ENCODE measurements at regions not wholly inside any gene's neighbourhood (a gene's known extent, or its start where the extent isn't known, plus 50 kb on each side); places are given as distances from the start of the nearest gene placed in this dataset.
"Not testable (repeated sequence)": the region's sequence is repeated elsewhere in the genome, so short reads cannot be mapped to it uniquely, and the experiment has no call there.

- no peak for DNase-seq (ENCODE audit: low read depth)
- H3K9me3 ChIP-seq (ENCODE audit: control insufficient read depth, low read length), result no peaks in the 10 kb centered on the region
- no peaks in the 10 kb centered on the region for H3K36me3 ChIP-seq (ENCODE audit: control insufficient read depth, insufficient read depth, low read length, severe bottlenecking)
Observed at GRCh38 chr3:4151859-4152258, 151.3 kb upstream of the SETMAR start.

GRCh38 chr3:4153771-4154170 lies 149.4 kb upstream of the SETMAR start:
- Histone ChIP-seq H3K9me3 (ENCODE audit: control insufficient read depth, low read length) (no peaks in the 10 kb centered on the region), H3K4me1 (ENCODE audit: control insufficient read depth, insufficient read depth, low read length) (no peaks in the 10 kb centered on the region), H3K9ac (ENCODE audit: low read length) (no peak overlapping the region), H3K4me3 (ENCODE audit: low read length) (no peak overlapping the region), H3K27me3 (replicated peaks; ENCODE audit: control insufficient read depth, insufficient read depth, low read length) (no peaks in the 10 kb centered on the region), H3K36me3 (ENCODE audit: control insufficient read depth, insufficient read depth, low read length, severe bottlenecking) (no peaks in the 10 kb centered on the region)
- no peak for DNase-seq (ENCODE audit: low read depth)

More at GRCh38 chr3:4151859-4152258, 151.3 kb upstream of the SETMAR start:
- Histone ChIP-seq H3K27me3 (replicated peaks; ENCODE audit: control insufficient read depth, insufficient read depth, low read length) (no peaks in the 10 kb centered on the region), H3K4me3 (ENCODE audit: low read length) (no peak overlapping the region), H3K4me1 (ENCODE audit: control insufficient read depth, insufficient read depth, low read length) (no peaks in the 10 kb centered on the region), H3K9ac (ENCODE audit: low read length) (no peak overlapping the region)

- H3K36me3 ChIP-seq (ENCODE audit: control insufficient read depth, insufficient read depth, low read length, severe bottlenecking), result no peaks in the 10 kb centered on the region
- no peaks in the 10 kb centered on the region for H3K27me3 ChIP-seq (replicated peaks; ENCODE audit: control insufficient read depth, insufficient read depth, low read length)
- no peak for DNase-seq (ENCODE audit: low read depth)
Observed at GRCh38 chr3:4158329-4158728, 144.8 kb upstream of the SETMAR start.

GRCh38 chr3:4162096-4162495 lies 141.1 kb upstream of the SETMAR start:
- Histone ChIP-seq H3K36me3 (ENCODE audit: control insufficient read depth, insufficient read depth, low read length, severe bottlenecking) (no peaks in the 10 kb centered on the region), H3K9me3 (ENCODE audit: control insufficient read depth, low read length) (peaks cover 4% of the 10 kb centered on the region), H3K4me1 (ENCODE audit: control insufficient read depth, insufficient read depth, low read length) (no peaks in the 10 kb centered on the region), H3K4me3 (ENCODE audit: low read length) (no peak overlapping the region), H3K9ac (ENCODE audit: low read length) (no peak overlapping the region), H3K27me3 (replicated peaks; ENCODE audit: control insufficient read depth, insufficient read depth, low read length) (no peaks in the 10 kb centered on the region)
- DNase-seq (ENCODE audit: low read depth), result no peak

More at GRCh38 chr3:4158329-4158728, 144.8 kb upstream of the SETMAR start:
- Histone ChIP-seq H3K9me3 (ENCODE audit: control insufficient read depth, low read length) (peaks cover 4% of the 10 kb centered on the region), H3K9ac (ENCODE audit: low read length) (no peak overlapping the region), H3K4me1 (ENCODE audit: control insufficient read depth, insufficient read depth, low read length) (no peaks in the 10 kb centered on the region), H3K4me3 (ENCODE audit: low read length) (no peak overlapping the region)

- no peaks in the 10 kb centered on the region for H3K4me1 ChIP-seq (ENCODE audit: control insufficient read depth, insufficient read depth, low read length)
- no peaks in the 10 kb centered on the region for H3K36me3 ChIP-seq (ENCODE audit: control insufficient read depth, insufficient read depth, low read length, severe bottlenecking)
- H3K9me3 ChIP-seq (ENCODE audit: control insufficient read depth, low read length), result peaks cover 4% of the 10 kb centered on the region
- DNase-seq (ENCODE audit: low read depth), result no peak
- H3K9ac ChIP-seq (ENCODE audit: low read length), result no peak overlapping the region
- H3K27me3 ChIP-seq (replicated peaks; ENCODE audit: control insufficient read depth, insufficient read depth, low read length), result no peaks in the 10 kb centered on the region
- no peak overlapping the region for H3K4me3 ChIP-seq (ENCODE audit: low read length)
Observed at GRCh38 chr3:4163011-4163410, 140.2 kb upstream of the SETMAR start.

GRCh38 chr3:4166540-4166939 lies 136.6 kb upstream of the SETMAR start:
- no peak overlapping the region for H3K4me3 ChIP-seq (ENCODE audit: low read length)
- H3K9ac ChIP-seq (ENCODE audit: low read length), result no peak overlapping the region
- DNase-seq (ENCODE audit: low read depth), result no peak
- H3K36me3 ChIP-seq (ENCODE audit: control insufficient read depth, insufficient read depth, low read length, severe bottlenecking), result no peaks in the 10 kb centered on the region
- H3K9me3 ChIP-seq (ENCODE audit: control insufficient read depth, low read length), result peaks cover 4% of the 10 kb centered on the region
- H3K4me1 ChIP-seq (ENCODE audit: control insufficient read depth, insufficient read depth, low read length), result no peaks in the 10 kb centered on the region
- H3K27me3 ChIP-seq (replicated peaks; ENCODE audit: control insufficient read depth, insufficient read depth, low read length), result no peaks in the 10 kb centered on the region

GRCh38 chr3:4167230-4167629 lies 135.9 kb upstream of the SETMAR start:
- not testable (repeated sequence) for DNase-seq (ENCODE audit: low read depth); H3K9me3 ChIP-seq (ENCODE audit: control insufficient read depth, low read length); H3K4me3 ChIP-seq (ENCODE audit: low read length); H3K36me3 ChIP-seq (ENCODE audit: control insufficient read depth, insufficient read depth, low read length, severe bottlenecking); H3K4me1 ChIP-seq (ENCODE audit: control insufficient read depth, insufficient read depth, low read length); H3K9ac ChIP-seq (ENCODE audit: low read length); H3K27me3 ChIP-seq (replicated peaks; ENCODE audit: control insufficient read depth, insufficient read depth, low read length)

GRCh38 chr3:4174791-4175190 lies 128.4 kb upstream of the SETMAR start:
- Histone ChIP-seq H3K36me3 (ENCODE audit: control insufficient read depth, insufficient read depth, low read length, severe bottlenecking) (no peaks in the 10 kb centered on the region), H3K9me3 (ENCODE audit: control insufficient read depth, low read length) (peaks cover 3% of the 10 kb centered on the region), H3K4me3 (ENCODE audit: low read length) (no peak overlapping the region), H3K4me1 (ENCODE audit: control insufficient read depth, insufficient read depth, low read length) (no peaks in the 10 kb centered on the region), H3K9ac (ENCODE audit: low read length) (no peak overlapping the region), H3K27me3 (replicated peaks; ENCODE audit: control insufficient read depth, insufficient read depth, low read length) (no peaks in the 10 kb centered on the region)
- DNase-seq (ENCODE audit: low read depth), result no peak

GRCh38 chr3:4191971-4192370 lies 111.2 kb upstream of the SETMAR start:
- Histone ChIP-seq H3K4me1 (ENCODE audit: control insufficient read depth, insufficient read depth, low read length) (no peaks in the 10 kb centered on the region), H3K9me3 (ENCODE audit: control insufficient read depth, low read length) (peaks cover 8% of the 10 kb centered on the region), H3K36me3 (ENCODE audit: control insufficient read depth, insufficient read depth, low read length, severe bottlenecking) (no peaks in the 10 kb centered on the region), H3K27me3 (replicated peaks; ENCODE audit: control insufficient read depth, insufficient read depth, low read length) (no peaks in the 10 kb centered on the region), H3K4me3 (ENCODE audit: low read length) (no peak overlapping the region), H3K9ac (ENCODE audit: low read length) (no peak overlapping the region)
- no peak for DNase-seq (ENCODE audit: low read depth)

GRCh38 chr3:4195006-4195405 lies 108.2 kb upstream of the SETMAR start:
- DNase-seq (ENCODE audit: low read depth), result no peak
- no peak overlapping the region for H3K4me3 ChIP-seq (ENCODE audit: low read length)
- H3K9ac ChIP-seq (ENCODE audit: low read length), result no peak overlapping the region

GRCh38 chr3:4196506-4197147 lies 106.5 kb upstream of the SETMAR start:
- H3K4me1 ChIP-seq (ENCODE audit: control insufficient read depth, insufficient read depth, low read length), result no peaks in the 10 kb centered on the region
- no peak overlapping the region for H3K9ac ChIP-seq (ENCODE audit: low read length)
- no peaks in the 10 kb centered on the region for H3K36me3 ChIP-seq (ENCODE audit: control insufficient read depth, insufficient read depth, low read length, severe bottlenecking)
- peaks cover 9% of the 10 kb centered on the region for H3K9me3 ChIP-seq (ENCODE audit: control insufficient read depth, low read length)
- no peak overlapping the region for H3K4me3 ChIP-seq (ENCODE audit: low read length)
- H3K27me3 ChIP-seq (replicated peaks; ENCODE audit: control insufficient read depth, insufficient read depth, low read length), result no peaks in the 10 kb centered on the region
- no peak for DNase-seq (ENCODE audit: low read depth)

More at GRCh38 chr3:4195006-4195405, 108.2 kb upstream of the SETMAR start:
- Histone ChIP-seq H3K36me3 (ENCODE audit: control insufficient read depth, insufficient read depth, low read length, severe bottlenecking) (no peaks in the 10 kb centered on the region), H3K4me1 (ENCODE audit: control insufficient read depth, insufficient read depth, low read length) (no peaks in the 10 kb centered on the region), H3K9me3 (ENCODE audit: control insufficient read depth, low read length) (peaks cover 8% of the 10 kb centered on the region), H3K27me3 (replicated peaks; ENCODE audit: control insufficient read depth, insufficient read depth, low read length) (no peaks in the 10 kb centered on the region)

- H3K36me3 ChIP-seq (ENCODE audit: control insufficient read depth, insufficient read depth, low read length, severe bottlenecking), result no peaks in the 10 kb centered on the region
- no peak overlapping the region for H3K9ac ChIP-seq (ENCODE audit: low read length)
- peaks cover 6% of the 10 kb centered on the region for H3K9me3 ChIP-seq (ENCODE audit: control insufficient read depth, low read length)
- no peaks in the 10 kb centered on the region for H3K4me1 ChIP-seq (ENCODE audit: control insufficient read depth, insufficient read depth, low read length)
- no peak overlapping the region for H3K4me3 ChIP-seq (ENCODE audit: low read length)
- DNase-seq (ENCODE audit: low read depth), result no peak
- H3K27me3 ChIP-seq (replicated peaks; ENCODE audit: control insufficient read depth, insufficient read depth, low read length), result no peaks in the 10 kb centered on the region
Observed at GRCh38 chr3:4197670-4198069, 105.5 kb upstream of the SETMAR start.

All from adipocyte (in vitro differentiated cells).